Hematopoietic multipotent progenitor cell (in vitro differentiated cells): ENCODE measurements at regions not wholly inside any gene's neighbourhood (a gene's known extent, or its start where the extent isn't known, plus 50 kb on each side); places are given as distances from the start of the nearest gene placed in this dataset.

Experiments used
- DNase-seq, 3 donors: peaks; one replicate each; pipeline ENCODE4 v3.0.0-alpha.2; 2011 to 2015; ENCODE audit warnings: low read depth in 2 of 3, low spot score in 2 of 3

DNA sequence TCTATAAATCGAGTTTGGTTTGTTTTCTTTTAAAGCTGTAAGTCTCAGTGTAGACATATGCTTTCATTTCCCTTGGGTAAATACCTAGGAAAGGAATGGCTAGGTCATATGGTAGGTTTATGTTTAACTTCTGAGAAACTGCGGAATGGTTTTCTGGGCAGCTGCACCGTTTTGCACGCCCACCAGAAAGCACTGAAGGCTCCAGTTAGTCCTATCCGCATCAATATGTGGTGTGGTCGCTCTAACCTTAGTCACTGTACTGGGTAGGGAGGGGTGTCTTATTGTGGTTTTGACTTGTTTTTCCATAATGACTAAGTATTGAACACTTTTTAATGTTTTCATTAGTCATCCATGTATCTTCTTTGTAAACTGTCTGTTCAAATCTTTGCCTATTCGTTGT, 279.5 kb upstream of the AKR1E2 start:
- no peak for DNase-seq

DNA sequence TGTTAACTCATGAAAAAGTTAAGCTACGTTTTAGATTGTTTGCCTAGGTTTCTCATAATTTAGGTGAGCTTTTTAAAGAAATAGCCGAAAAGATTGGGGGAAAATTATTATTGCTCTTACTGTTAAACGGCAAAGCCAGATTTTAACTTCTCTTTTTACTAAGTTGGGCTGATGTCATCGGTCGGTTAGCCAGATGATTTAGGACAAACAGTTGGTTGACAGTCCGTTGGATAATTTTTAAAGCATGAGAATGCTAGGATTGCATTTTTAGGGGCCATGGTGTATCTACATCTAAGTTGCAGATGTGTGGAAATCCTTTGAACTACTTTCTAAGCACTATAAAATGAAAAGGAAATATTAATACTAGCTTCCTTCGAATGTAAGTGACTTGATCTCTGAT, 280.9 kb upstream of the AKR1E2 start:
- peak in 2 of 3 donors; percentile 26 to 72 for DNase-seq

DNA sequence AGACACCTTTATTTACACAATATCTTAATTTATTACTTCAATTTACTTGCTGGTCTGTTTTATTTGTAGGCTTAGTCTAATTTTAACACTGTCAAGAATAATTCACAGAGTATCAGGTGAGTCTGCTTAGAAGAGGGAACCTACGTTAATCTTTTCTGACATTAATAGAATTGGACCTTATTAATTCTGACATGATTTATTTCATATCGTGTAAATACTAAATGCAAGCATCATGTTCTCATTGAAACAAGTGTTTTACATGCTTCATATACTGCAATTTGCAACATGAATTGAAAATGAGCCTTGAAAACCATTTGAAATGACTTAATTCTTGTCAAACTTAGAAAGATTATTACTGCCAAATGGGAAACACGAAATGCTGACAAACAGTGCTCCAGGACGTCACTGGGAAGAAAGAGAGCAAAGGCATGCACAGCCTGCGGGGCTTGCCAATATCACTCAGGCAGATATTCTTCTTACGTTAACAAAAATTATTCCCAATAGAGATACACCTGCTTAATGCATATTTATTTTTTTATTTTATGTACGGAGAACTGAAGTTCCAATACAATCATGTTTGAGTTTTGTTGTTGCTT, 282.0 kb upstream of the AKR1E2 start:
- DNase-seq: no peak

DNA sequence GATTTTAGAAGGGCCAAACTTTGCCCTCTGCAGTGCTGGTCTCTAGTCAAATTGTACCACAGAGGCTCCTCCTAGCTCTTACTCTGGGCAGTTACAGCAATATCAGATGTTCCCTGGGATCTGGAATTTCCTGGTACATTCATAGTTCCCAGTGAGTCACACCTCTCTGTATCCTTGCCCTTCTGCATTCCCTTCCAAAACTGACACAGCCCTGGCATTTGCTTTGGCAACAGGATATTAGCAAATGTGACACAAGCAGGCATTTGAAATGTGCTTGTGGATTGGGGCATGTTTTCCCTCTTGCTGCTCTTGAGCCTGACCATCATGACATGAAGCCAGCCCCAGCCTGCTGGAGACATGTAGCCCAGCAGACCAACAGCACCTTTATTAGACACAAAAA, 284.7 kb upstream of the AKR1E2 start:
- DNase-seq: no peak

DNA sequence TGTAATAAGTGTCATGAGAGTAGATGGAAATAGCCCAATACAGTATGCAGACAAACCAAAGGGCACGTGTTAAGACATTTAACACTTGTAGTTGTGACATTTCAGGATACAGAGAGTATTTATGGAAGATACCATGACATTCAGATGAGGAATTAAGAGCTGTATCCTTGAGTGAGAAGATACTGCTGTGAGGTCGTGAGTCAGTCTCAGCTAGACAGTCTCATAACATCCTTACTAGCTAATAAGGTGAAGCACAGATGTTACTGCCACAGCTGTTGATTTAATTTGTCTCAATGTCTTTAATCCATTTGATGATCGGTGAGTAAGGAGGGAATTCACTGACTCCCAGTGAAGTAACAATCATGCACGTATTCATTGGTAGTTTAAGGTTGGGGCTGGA, 288.0 kb upstream of the AKR1E2 start:
- DNase-seq: no peak

DNA sequence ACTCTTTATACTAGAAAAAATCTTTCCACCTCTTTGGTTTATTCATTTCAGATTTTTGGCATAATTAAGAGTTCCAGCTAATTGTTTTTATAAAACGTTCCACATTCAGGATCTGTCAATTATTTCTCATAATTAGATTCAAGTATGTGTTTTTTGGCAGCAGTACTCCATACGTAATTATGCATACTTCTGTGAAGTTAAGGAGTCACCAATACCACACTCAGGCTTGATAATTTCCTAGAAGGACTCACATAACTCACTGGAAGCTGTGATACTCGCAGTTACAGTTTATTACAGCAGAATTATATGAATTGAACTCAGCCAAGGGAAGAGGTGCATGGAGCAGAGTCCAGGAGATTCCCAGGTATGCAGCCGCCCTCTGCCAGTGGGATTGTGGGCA, 290.5 kb upstream of the AKR1E2 start:
- DNase-seq: no peak

DNA sequence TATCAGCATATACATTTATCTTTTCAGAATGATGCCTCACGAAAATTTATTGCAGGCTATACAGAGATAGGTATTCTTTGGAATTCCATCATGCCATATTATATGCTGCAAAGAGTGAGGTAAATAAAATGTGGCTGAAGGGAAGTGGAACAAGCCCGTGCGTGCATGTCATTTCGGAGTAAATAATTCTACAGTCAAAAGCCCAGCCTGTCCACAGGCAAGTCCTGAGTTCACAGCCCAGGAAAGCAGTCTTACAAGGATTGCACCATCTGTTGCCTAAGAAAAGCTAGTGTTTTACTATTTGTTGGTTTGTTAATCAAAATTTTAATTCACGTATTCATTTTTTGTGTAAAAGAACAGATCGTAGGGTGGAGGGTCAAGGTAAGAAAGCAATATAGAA, 292.4 kb upstream of the AKR1E2 start:
- DNase-seq: no peak

DNA sequence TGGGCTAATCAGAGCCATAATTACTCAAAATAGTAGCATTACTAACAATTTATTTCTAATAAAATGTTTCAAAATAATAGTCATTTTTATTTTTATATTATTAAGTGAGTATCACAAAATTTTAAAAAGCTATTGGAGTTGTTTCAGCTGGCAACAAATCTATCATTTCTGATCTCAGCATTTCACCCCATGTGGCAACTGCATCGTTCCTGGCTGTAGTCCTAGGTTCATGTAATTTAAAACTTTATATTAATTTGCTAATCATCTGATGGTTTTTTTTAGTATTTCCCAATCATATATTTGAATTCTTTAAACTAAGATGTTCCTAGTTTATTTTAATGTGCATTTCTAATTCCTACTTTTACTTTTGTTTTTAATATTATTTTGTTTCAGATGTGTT, 293.0 kb upstream of the AKR1E2 start:
- no peak for DNase-seq

DNA sequence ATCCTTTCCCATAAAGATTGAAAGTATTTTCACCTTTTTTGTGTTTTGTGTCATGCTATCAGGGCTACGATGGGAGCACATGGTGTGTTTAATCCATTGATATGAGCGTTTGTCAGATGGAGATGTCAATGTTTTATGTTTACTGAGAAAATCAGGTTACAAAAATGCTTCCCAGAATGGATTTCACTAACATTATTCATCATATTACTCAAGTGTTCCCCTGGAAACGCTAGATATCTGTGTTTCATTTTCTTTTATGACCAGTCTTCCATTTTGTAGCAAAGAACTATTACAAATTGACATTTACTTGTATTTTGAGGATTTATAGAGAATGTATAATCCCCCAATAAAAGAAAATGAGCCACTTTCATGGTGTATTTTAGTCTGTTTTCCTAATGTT, 293.5 kb upstream of the AKR1E2 start:
- no peak for DNase-seq

DNA sequence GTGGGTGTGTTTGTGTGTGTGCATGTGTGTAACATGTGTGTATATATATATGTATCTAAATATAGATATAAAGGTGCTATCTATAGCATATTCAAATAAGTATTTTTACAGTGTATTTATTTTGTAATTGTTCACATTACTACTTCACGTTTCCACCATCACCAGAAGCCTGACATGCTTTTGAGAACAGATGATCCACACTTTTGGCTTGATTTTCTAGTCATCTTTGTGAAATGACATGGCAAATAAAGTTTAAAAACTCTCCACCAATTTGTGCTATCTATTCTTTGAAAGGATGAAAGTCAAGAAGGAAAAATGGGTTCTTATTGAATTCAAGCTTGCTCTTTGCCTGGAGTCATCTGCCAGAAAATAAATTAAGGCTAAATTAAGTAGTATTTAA, 294.0 kb upstream of the AKR1E2 start:
- DNase-seq: no peak

DNA sequence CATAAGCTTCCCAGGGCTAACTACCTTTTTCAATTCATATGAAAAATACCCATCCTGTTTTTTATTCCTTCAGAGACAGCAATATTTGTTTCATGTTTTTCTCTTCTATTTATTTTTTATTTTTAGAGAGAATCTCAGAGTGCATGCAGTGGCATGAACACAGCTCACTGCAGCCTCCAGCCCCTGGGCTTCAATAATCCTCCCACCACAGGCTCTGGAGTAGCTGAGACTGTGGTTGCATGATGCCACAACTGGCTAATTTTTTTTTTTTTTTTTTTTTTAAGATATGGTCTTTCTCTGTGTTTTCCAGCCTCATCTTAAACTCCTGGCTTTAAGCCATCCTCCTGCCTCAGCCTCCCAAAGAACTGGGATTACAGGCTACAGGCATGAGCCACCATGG, 296.7 kb upstream of the AKR1E2 start:
- no peak for DNase-seq

DNA sequence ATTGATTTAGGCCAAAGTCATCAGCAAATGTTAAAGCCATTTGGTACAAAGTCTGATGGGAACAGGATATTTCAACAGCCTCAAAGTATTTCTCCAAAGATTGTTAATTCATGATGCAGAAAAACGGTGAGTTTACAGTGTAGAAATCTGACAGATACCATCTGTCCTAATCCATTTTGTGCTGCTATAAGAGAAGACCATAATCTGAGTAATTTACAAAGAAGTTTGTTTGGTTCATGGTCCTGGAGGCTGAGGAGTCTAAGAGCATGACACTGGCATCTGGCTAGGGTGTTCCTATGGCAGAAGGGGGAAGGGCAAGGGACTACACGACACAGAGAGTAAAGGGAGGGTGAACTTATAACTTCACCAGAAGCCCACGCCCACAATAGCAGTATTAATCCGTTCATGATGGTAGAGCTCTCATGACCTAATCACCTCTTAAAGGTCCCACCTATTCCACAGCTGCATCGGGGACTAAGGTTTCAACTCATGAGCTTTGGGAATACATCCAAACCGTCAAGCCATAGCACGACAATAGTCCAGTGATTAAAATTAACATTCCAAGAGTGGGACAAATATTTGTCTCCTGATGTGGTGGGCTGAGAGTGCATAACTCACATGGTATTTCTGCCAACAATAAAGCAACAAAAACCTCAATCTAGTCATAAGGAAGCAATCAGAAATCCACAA, 298.6 kb upstream of the AKR1E2 start:
- DNase-seq: no peak

DNA sequence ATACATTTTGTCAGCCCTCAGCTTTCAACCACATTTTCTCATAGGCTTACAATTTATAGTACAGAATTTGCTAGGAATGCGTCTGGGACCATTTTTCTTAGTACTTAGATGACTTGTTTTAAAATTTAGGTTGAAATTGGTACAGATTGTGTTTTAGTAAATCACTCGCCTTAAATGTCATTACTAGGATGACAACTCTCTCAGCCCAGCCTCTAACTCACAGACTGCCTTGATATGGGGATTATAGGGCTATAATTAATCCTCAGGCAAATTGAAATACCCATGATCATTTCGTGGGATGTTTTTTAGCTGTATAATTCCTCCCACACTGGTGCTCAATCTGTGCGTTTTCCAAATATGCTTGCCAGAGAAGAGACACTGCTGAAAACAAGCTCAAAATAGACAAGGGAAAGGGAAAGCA, 299.7 kb upstream of the AKR1E2 start:
- no peak for DNase-seq

DNA sequence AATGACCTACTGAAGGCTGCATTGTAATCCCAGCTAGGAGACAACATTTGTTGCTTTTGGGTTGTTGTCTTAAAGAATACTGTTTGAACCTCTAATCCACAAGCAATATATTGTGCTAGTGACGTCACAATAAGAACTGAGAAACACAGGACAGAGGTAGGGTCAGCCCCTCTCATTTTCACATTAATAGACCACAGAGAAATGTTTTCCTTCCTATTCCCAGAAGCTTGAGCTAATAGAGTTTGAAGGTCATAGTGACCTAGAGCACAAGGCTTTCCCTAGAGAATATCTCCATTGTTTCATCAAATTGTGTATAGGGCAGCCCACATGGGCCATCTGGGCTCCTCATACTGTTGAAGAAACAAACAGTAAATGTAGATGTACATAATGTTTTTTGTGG, 300.9 kb upstream of the AKR1E2 start:
- no peak for DNase-seq

DNA sequence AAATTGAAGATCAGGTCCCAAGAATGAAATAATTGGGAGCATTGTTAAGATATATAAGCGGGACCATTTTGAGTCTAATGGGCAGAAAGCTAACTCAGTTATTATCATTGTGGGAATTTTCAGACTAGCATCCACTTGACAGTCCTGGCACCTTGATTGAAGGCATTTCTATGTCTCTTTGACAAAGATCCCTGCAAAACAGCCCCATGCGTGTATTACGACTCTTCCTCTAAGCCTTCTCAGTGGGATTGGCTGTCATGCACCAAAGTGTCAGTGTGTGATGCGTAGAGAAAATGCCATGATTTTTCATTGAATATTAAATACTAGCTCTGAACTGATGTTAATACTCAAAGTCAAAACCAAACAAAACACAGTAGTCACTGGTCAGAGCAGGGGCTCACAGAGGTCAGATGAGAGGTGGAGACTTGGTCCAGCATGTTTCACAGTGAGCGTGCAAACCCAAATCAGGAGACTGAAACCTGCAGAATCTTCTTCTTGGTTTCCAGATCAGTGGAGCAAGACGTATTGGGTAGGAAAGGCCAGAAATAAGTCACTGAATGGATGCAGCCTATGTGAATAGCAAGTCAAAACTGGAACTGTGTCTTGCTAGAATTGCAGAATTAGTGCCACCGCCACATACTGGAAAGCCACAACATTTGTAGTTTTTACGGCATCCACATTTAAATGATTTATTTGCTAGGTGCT, 303.6 kb upstream of the AKR1E2 start:
- DNase-seq: no peak

DNA sequence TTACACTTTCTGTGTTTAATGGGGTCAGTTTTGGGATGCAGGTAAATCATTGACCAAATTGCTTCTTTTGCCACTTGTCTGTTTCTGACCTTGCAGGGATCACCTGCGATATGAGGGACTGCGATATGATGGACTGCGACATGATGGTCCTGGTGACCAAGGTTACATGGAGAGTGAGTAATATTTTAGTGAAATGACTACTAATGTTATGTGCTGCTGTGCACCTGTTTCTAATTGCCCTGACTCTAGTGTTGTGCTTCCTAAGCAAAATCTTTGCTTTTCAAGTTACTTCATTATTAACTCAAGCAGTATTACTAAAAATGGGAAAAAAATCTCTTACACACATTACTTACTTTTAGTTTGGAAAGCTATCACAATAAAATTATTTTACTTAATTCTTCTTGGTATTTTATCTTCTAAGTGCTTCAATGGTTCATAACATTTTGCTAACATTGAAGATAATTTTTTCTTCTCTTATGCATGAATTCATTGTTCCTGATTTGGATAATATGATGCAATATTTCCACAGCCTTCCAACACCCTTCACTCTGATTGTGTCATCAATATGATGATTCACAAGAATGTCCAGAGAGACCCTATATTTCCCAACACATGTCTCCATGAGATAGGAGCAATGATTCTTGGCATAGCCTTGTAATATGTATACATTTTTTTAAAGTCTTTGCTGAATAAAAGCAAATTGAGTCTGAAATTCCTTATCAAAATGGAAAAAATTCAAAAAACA, 306.2 kb upstream of the AKR1E2 start:
- DNase-seq: no peak

DNA sequence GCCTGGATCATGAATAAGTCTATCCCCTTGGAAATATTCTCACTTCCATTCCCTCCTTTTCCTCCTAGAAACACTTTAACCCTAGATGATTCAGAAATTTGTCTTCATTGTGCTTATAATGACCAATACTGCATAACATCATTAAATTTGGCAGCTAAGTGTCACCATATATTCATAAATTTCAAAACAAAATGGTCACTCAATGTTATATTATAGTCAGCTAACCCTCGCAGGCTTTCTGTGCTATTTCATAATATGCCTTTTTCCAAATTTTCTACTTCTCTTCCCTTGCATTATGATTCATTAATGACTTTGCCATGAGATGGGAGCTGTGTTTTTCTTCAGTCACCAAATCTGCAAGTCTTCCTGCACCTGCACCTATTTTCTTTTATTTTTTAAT, 308.3 kb upstream of the AKR1E2 start:
- DNase-seq: no peak

DNA sequence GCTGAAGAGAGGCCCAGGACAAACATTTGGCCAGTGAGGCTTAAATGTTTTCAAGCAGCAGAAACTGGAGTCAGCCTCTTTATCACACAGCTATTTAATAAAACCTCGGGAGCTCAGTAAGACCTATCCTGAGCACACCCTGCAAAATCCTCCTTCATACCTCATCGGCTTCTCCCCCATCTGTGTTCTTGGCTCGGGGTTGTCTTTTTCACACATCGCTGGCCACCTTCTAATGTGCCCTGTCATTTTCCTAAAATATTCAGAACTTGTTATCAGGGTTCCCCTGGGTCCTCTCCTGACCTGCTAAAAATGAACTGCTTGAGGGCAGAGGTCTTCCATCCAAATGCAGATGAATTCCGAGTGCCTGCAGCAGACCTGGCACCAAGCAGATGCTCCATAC, 310.3 kb upstream of the AKR1E2 start:
- no peak for DNase-seq

DNA sequence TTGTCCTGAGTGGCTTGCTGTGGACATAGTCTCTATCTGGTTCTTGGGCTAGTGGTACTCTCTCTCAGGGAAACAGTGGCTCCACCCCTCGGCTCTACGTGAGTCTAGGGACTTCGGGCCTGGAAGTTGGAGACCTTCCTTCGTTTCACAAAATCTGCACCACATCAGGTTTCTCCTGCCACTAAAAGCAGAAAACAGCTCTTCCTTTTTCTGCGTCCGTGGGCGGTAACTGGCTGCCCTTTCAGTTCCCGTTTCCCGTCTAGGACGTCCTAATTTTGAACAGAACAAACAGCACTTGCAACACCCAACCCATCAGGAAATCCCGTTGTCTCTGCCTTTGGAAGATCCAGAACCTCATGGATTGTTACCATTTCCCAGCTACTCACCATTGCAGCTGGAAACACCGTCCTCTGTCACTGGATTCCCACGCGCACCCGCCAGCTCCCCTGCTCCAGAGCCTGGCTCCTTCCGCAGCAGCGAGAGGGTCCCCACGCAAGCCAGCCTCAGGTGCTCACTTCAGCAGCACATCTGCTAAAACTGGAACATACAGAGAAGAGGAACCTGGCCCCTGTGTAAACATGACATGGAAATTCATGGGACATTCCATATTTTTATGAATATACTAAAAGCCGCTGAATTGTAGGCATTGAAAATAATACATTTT, 311.4 kb upstream of the AKR1E2 start:
- DNase-seq: peak in 2 of 3 donors; percentile 14 to 43

DNA sequence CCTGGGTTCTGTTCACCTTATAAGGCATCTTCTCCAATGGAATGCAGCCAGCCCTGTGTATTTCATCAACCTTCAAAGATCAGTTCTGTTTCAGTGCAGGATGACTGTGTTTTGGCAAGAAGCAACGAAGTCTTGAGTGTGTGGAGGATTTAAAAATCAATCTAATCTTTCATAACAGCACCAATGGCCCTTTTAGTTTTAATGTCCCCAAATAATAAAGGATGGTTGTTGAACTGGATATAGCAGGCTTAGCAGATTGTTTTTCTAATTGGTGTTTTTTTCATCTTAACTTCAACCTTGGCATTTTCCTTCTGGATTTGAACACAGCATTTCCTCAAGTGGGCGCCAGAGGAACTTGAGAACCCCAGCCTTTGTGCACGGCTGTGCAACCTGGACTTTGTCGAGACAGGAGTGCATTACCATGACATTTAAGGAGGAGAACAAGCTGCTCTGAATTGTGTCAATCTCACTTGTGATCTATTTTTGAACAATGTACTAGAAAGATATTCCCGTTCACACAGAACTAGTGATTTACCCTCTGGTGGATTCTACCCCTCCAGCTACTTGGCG, 313.3 kb upstream of the AKR1E2 start:
- DNase-seq: peak in 2 of 3 donors; percentile 5 to 12

DNA sequence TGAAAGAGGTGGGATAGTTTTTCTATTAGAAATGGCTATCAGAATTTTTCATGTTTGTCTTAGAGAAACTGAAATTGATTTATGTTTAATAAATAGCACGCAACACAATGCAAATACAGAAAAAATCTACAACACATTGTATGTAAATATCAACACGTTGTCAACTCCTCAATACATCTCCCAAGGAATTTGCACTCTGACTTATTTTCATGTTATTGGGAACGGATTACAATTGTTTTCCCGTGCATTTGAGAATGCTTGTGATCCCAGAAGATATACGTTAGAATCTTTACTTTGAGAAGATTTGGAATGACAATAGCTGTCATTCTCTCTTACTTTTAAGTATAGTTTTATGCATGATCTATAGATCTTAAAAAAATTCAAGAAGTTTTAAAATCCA, 313.8 kb upstream of the AKR1E2 start:
- no peak for DNase-seq
